ENCODE measurements at regions not wholly inside any gene's neighbourhood (a gene's known extent, or its start where the extent isn't known, plus 50 kb on each side); places are given as distances from the start of the nearest gene placed in this dataset.

DNA sequence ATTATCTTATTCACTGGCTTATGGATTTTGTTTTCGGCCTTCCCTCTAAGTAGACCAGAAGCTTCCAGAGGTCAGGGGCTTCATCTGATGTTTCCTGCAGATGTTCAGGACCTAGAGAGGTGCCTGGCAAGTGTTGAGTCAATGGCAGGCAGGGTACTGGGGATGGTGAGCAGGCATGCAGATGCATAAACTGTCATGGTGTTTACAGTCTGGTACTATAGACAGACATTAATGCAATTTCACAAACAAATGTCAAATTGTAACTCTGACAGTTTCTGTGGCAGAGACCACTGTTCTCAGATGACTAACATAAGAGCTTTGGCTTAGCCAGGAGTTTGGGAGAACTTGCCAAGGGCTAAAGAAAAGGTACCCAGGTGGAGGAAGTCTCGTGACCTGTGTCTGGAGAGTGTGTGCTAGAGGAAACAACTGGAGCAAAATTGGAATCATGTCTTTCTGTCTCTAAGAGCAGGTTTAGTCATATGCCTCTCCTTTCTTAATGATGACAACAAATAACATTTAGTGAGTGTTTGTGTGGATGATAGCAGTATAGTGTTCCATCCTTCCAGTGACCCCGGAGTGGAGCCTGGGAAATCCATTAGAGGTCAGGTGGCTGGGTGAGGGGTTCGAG is 53.7 kb upstream of the TRAK1 start:
- no peak for DNase-seq

DNA sequence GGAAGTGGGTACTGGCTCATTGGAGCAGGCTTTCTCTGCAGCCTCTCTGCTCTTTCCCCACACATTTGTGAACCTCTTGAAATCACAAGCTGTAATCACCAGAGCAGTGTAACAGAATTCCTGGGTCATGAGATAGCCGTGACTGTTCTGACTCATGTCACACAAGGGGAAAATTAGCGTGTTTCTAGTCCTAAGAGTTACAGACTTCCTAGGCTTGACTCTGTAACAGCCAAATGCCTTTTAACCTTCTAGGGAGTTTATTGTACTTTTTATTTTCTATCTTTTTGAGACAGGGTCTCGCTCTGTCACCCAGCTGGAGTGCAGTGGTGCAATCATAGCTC is 54.7 kb upstream of the TRAK1 start:
- DNase-seq: no peak

DNA sequence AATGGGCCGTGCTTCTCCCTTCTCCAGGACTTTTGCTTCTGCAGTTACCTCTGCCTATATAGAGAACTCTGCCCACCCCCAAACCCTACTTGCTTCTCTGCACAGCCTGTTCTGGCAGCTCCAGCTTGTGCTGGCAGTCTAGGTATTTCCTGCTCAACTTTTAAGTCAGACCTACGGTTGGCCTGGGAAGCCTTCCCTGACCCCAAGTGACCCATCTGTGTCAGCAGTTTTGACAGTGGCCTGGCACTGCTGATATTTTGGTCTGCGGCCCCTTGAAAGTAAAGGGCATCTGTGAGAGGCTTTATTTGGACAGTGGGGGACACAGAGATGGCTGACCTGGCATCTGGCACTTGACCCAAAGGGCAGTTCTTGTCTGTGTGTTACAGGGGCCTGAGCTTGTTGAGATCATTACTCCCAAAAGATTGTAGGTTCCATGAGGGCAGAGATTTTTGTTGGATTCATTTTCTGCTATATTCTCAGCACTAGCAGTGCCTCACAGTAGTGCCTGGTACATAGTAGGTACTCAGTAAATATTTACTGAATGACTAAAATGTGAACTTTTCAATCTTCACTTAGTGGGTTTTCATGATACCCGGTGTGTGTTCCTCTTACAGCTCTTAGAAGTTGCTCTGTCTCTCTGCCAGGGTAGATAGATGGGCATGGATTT is 55.2 kb upstream of the TRAK1 start:
- no peak for DNase-seq

DNA sequence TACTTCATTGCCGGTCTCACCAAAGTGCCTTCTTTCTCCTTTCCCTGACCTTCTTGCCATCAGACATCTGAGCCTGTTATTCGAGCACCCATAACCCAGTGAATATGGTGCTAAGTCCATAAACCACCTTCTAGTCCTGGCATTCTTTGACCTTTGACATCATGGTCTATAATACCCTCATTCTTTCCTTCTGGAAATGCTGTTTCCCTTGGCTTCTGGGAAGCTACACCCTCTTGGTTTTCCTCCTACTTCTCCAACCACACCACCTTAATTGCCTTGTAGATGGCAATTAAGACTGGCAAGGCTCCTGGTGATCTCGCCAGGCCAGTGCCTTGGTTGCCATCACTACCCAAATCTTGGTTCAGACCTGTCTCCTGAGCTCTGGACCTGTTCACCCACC is 56.1 kb upstream of the TRAK1 start:
- DNase-seq: no peak

DNA sequence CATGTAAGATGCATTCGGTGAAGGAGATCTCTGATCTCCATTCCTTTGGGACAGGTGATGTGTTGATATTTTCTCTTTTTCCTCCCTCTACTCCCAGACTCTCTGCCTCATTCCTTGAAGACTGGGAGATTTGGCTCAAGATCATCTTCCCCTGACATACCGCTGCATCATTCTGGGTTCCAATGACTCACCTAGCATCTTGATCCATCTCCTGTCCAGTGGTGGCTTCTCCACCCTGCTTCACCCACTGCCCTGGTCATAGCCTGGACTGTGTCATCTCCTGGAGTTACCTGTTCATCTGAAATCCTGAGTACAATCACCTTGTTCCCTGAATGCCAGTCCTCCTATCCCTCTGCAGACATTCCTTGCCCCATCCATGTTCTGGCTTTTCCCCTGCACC is 57.4 kb upstream of the TRAK1 start:
- no peak for DNase-seq

DNA sequence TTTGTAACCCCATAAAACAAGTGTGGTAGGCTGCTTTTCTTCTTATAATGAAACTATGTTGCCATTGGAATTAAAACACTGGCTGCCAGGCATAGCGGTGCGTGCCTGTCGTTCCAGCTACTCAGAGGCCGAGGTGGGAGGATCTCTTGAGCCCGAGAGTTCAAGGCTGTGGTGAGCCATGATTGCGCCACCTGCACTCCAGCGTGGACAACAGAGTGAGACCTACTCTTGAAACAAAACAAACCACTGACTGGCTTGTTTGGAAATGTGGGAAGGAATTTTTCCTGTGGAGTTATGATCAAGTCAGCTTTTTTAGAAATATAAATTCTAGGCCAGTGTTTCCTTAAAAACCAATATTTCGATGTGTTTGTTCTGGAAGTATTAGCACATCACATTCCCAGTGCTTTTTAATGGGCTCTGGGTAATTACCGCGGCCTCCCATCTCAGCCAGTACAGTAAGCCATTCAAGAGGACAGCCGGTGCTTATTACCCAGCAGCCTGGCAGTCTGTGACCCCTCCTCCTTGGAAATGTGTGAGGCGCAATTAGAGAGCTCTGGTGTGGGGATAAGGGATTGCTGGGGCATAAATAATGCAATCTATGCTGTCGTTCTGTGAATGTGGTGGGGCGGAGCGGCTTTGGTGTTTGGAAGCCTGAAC is 58.3 kb upstream of the TRAK1 start:
- DNase-seq: no peak

DNA sequence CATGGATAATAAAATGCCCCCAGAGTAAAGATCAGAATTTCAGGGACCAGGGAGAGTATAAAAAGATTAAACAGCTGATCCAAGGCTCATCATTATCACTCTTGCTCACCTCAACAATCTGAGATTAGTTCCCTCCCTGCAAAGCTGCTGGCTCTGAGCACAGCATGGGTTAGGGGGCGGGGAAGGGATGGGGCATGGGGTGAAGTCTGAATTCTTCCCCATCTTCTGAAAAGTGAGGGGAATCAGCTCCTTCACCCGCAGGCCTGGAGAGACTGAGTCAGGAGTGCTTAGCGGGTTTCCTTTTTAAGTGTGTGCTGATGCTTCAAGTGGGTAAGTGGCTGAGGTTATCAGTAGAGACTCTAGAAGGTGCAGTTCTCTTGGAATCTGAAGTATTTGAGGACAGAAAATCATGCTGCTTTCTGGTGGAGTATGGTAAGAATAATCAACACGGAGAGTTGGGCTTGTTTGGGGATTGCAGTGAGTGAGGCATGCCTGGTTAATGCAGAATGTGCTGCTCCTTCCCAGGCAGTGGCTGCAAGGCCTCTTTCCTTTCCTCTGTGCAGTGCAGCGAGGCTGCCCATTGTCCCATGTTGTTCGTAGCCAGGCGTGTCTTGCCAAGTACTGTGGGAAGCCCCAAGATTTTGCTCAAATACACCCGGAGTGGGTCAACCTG is 59.2 kb upstream of the TRAK1 start:
- no peak for DNase-seq

DNA sequence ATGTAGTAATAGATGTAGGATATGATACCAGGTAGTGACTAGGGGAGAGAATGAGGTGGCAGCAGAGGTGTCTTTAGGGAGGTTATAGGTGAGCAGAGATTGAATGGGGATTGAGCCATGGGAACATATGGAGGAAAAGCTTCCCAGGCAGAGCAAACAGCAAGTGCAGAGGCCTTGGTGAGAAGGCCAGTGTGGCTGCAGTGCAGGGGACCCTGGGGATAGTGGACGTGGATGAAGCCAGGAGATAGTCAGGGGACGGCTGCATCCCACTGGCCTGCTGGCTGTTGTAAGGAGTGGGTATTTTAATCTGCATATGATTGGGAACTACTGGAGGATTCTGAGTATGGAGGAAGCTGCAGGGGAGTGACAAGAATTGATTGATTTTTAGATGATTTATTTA is 62.7 kb upstream of the TRAK1 start:
- no peak for DNase-seq

DNA sequence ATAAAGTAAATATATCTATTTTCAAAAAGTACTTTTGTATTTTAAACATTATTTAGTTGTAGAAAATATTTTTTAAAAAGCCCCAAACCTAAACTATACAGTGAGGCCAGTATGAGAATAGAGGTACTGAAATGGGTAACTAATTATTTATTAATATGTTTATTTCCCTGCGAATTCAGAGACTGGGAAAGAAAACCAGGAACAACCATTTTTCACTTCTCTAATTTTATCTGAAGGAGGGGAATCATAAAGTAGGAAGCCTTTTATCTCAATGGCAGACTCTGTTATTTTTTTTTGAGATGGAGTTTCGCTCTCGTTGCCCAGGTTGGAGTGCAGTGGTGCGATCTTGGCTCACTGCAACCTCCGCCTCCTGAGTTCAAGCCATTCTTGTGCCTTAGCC is 63.6 kb upstream of the TRAK1 start:
- no peak for DNase-seq

DNA sequence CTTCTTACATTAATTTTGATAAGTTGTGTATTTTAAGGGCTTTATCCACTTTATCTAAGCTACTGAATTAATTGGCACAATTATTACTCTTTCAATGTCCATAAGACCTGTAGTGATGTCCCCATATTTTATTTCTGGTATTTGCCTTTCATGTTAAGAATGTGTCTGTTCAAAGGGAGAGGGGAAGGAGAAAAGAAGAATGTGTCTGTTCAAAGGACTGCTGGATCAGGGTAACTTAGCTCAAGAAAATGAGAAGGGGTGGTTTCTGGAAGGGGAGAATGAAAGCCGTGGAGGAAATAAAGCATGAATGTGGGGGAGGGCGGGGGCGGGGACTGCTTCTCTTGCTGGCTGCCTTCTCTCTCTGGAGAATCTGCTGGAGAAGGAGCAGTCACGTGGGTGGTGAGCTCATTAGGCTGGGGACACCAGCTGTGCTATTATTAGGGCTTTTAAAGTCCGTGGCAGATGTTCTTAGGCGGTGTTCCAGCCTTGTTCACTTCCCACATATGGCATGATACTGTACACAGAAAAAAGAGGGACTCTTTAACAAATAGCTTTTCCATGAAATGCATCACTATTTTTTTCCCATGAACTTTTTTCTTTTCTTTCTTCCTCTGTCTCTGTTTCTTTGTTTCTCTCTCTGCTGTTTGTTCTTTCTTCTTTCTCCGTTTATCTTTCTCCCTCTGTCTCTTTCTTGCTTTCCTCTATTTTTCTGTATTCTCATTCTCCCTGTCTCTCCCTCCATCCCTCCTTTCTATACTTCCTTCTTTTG is 63.7 kb upstream of the ULK4 start:
- DNase-seq: no peak

DNA sequence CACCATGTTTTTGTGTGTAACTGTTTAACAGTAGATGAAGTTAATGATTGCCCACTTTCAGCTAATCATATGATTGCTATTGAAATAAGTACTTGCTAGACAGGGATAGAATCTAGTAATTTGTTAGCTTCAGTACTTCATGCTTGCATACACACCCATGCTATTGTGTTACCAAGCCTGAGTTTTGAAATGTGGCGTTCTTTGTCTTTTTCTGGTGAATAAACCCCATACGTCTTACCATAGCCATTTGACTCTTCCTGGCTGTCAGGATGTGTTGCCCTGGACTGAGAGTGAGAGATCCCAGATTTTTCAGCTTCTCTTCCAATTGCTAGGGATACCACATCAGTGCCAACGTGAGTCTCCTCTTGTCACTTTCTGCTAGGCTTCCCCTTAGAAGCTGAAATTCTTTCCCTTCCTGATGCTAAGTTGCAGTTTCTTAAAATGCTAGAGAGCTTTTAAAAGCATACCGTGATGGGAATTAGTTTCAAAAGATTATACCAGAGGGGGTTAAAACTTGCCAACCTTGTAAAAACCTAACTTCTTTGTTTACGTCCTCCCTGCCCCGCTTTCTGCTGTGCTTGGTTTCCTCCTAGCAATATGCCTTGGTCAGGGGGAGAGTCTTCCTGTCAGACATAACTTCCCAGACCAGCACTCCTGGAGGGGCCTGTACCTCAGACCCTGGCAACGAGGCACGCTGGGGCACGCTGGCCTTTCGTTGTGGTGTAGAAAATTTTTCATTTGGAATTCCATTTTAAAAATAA is 62.9 kb upstream of the ULK4 start:
- no peak for DNase-seq

DNA sequence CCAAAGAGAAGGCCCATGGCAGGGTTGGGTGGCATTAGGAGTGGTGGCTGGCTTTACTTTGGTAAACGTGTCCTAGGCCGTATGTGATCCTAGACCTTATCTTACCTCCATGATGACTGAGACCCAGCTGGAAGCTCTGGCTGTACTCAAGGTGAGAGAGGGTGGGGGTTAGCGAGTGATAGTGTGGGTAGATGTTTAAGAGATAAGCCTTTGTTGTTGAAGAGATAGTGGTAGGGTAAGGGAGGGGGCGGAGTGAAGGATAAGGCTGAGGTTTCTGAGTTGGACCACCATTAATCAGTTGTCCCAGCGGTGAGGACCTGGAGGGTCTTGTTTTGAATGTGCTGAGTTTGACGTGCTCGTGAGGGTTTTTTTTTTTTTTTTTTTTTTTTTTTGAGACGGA is 61.5 kb upstream of the ULK4 start:
- DNase-seq: peak in 1 of 4 experiments; percentile 7

DNA sequence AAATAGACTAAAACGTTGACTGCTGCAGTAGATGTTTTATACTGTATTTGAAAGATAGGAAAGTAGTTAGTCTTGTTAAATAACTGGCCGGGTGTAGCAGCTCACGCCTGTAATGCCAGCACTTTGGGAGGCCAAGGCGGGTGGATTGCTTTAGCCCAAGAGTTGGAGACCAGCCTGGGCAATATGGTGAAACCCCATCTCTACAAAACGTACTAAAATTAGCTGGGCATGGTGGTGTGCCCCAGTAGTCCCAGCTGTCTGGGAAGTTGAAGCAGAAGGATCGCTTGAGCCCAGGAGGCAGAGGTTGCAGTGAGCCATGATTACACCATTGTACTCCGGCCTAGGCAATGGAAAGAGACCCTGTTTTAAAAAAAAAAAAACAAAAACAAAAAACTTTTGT is 60.5 kb upstream of the ULK4 start:
- DNase-seq: no peak

DNA sequence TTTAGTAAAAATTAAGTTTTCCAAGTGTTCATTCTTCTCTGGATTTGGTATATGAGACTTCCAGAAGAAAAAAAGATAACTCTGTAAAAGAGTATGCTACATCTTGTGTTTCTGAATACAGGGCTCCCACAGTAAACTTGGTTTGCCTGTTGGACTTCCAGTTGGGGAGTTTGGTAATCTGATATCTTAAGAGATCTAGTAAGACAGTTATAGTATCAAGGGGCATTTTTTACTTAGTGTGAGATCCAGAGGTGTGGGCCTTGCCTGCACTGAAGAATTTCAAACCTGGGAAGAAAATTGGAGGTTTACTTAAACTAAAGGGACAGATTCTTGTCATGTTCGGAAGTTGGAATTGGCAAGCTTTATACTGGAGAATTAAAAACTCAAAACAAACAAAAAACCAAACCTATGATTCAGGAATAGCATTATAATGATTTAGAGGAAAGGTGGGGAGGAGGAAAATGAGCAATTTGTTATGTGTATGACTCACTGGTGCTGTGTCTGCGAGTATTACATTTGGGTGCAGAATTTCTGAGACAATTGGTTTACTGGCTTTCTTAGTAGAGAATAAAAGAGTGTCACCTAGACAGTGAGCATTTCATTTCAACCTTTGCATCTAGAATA is 58.9 kb upstream of the ULK4 start:
- DNase-seq: no peak

DNA sequence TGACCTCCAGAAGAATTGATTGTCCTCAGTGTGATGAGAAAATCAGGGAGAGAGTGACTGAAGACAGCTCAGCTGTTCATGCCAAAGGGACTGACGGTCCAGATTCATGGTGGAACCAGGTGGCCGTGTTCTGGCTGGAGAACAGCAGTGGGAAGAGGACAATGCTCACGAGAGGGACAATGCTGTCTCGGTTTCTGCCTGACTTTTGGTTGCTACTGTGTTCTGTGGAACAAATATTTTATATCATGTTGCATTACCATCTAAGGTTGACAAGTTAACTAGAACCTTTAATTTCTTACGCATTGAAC is 58.0 kb upstream of the ULK4 start:
- DNase-seq: no peak

DNA sequence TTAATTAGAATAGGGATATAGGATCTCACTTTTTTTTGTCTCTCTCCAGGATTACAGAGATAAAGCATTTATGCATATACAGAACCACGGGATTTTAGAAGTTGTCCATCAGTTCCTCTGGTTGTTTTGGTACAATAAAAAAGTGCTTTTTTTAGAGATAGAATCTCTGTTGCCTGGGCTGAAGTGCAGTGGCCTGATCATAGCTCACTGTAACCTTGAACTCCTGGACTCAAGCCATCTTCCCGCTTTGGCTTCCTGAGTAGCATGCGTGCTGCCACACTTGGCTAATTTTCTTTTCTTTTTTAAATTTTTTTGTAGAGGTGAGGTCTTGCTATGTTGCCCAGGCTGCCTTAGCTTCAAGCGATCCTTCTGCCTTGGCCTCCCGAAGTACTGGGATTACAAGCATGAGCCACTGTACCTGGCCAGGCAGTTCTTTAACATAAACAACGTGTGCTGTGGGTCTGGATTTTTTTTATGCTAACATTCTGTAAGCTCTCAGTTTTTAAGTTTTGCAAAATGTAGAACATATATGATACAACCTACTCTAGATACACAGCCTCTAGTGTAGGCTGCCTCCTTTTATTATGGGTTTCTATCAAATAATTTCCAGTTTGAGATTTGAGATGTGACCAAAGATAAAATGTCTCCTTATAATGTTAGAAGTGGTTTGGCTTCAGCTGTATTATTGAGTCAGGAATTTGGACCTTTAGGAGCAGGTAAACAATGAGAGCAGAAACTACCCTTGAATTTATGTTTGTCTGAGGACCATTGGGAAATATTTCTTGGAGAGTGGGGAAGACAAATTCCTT is 57.4 kb upstream of the ULK4 start:
- no peak for DNase-seq

DNA sequence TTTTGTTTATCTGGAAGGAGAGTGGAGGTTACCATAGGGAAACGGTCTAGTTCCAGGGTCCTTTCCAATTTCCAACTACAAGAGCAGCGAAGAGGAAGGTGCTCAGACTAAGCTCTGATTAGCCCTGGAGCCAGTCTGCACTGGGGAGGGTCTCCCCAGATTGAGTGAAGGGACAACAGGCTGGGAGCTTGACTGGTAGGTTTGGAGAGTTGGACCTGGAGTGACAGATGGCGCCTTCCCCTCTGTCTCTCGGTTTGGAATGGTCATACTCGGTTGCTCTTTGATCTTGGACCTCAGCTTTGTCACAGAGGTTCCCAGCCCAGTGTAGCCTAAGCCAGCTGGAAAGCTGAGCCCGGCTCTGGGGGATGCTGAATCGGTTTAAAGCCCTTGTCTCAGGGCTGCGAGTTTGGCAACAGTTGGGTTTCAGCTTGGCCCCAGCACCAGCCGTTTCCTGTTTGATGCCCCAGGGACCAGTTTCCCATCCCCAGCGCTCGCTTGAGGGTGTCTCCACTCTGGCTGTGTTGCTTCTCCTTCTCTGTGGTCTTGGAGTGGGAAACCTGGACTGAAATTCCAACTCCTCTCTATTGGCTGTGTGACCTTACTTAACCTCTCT is 53.1 kb upstream of the ULK4 start:
- DNase-seq: no peak

DNA sequence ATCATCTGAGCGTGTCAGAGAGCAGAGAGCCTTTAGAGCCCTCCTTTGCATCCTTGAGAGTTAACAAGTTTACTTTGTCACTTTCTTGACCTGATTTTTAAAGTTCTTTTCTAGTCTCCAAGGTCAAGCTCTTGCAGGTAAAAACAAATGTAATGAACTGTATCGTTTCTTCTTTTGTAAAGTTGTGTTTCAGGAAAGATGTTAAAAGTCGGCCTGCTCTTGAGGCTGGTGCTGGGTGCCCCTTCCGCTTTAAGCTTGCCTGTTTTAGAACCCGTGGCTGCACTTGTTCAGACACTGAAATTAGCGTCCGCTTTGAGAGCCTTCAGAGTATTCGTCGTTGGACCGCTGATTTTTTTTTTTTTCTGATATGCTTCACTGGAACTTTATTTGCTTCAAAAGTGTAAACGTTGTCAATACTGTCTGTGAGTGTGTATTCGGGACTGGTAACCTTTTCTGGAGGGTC is 52.6 kb upstream of the ULK4 start:
- DNase-seq: no peak

DNA sequence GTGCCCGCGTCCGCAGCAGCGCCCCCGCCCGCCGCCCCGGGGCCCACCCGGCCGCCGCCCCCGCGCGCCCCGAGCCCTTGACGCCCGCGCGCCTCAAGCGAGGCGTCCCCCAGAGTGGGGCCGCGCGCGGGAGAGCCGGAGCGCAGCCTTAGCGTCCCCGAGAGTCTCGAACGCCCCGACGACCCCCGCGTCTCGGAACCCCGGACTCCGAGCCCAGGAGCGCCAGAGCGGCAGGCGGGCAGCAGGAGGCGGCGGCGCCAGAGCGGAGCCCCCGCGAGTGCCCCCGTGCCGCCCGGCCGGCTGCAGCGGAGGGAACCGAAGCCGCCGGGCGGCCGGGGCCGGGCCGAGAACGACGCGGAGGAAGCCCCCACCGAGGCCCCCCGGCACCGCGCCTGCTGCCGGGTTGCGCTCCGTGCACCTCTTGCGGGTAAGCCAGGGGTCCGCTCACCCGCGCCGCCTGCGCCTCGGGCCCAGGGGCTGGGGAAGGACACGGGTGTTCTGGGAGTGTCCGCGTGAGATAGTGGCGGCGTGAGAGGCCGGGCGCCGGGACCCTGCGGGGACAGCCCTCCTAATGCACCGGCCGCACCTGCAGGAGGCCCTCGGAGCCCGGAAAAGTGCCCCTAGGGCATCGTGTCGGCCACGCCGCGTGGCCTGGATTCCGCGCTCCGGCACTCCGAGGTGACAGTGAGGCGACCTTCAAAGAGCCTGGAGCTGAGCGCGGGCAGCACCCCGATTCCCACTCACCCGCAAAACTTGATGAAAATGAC is 52.0 kb upstream of the ULK4 start:
- peak in 2 of 4 experiments; percentile 7 to 8 for DNase-seq

All from activated CD4-positive, CD25-positive, alpha-beta regulatory T cell (primary cell).